ENCODE measurements at regions not wholly inside any gene's neighbourhood (a gene's known extent, or its start where the extent isn't known, plus 50 kb on each side); places are given as distances from the start of the nearest gene placed in this dataset.
"Not testable (repeated sequence)": the region's sequence is repeated elsewhere in the genome, so short reads cannot be mapped to it uniquely, and the experiment has no call there.

GRCh38 chr5:175344331-175345195 is 99.4 kb downstream of the DRD1 start:
- TF ChIP-seq POLR2A (IDR thresholded peaks at IDR 0.05; ENCODE audit: low read depth, low read length): no peak
- no peak for TF ChIP-seq POLR2AphosphoS5 (IDR thresholded peaks at IDR 0.05; ENCODE audit: low read depth, low read length)
- TF ChIP-seq TAF1 (IDR thresholded peaks at IDR 0.05; ENCODE audit: borderline replicate concordance, low read depth, low read length): no peak
- no peak for DNase-seq (ENCODE audit: insufficient read length)
- FAIRE-seq: no peak

- no peak for DNase-seq (ENCODE audit: insufficient read length)
- TF ChIP-seq TAF1 (IDR thresholded peaks at IDR 0.05; ENCODE audit: borderline replicate concordance, low read depth, low read length) (no peak), POLR2AphosphoS5 (IDR thresholded peaks at IDR 0.05; ENCODE audit: low read depth, low read length) (no peak), POLR2A (IDR thresholded peaks at IDR 0.05; ENCODE audit: low read depth, low read length) (no peak)
- no peak for FAIRE-seq
These were observed 100.7 kb downstream of the DRD1 start for GRCh38 chr5:175343308-175343707.

- DNase-seq (ENCODE audit: insufficient read length): no peak
- TF ChIP-seq POLR2AphosphoS5 (IDR thresholded peaks at IDR 0.05; ENCODE audit: low read depth, low read length) (no peak), POLR2A (IDR thresholded peaks at IDR 0.05; ENCODE audit: low read depth, low read length) (no peak), TAF1 (IDR thresholded peaks at IDR 0.05; ENCODE audit: borderline replicate concordance, low read depth, low read length) (no peak)
- FAIRE-seq: no peak
These were observed 103.8 kb downstream of the DRD1 start for GRCh38 chr5:175340180-175340579.

GRCh38 chr5:175337680-175338079 is 106.3 kb downstream of the DRD1 start:
- DNase-seq (ENCODE audit: insufficient read length) (no peak), FAIRE-seq (no peak)
- TF ChIP-seq POLR2AphosphoS5 (IDR thresholded peaks at IDR 0.05; ENCODE audit: low read depth, low read length) (no peak), TAF1 (IDR thresholded peaks at IDR 0.05; ENCODE audit: borderline replicate concordance, low read depth, low read length) (no peak), POLR2A (IDR thresholded peaks at IDR 0.05; ENCODE audit: low read depth, low read length) (no peak)

- no peak for FAIRE-seq
- no peak for TF ChIP-seq TAF1 (IDR thresholded peaks at IDR 0.05; ENCODE audit: borderline replicate concordance, low read depth, low read length)
- TF ChIP-seq POLR2A (IDR thresholded peaks at IDR 0.05; ENCODE audit: low read depth, low read length): no peak
- no peak for TF ChIP-seq POLR2AphosphoS5 (IDR thresholded peaks at IDR 0.05; ENCODE audit: low read depth, low read length)
- no peak for DNase-seq (ENCODE audit: insufficient read length)
These were observed 107.2 kb downstream of the DRD1 start for GRCh38 chr5:175336781-175337180.

- TF ChIP-seq POLR2A (IDR thresholded peaks at IDR 0.05; ENCODE audit: low read depth, low read length): no peak
- TF ChIP-seq TAF1 (IDR thresholded peaks at IDR 0.05; ENCODE audit: borderline replicate concordance, low read depth, low read length): no peak
- TF ChIP-seq POLR2AphosphoS5 (IDR thresholded peaks at IDR 0.05; ENCODE audit: low read depth, low read length): no peak
- DNase-seq (ENCODE audit: insufficient read length) (no peak), FAIRE-seq (no peak)
These were observed 108.3 kb downstream of the DRD1 start for GRCh38 chr5:175335691-175336090.

GRCh38 chr5:175331173-175332036 is 112.6 kb downstream of the DRD1 start:
- FAIRE-seq; DNase-seq (ENCODE audit: insufficient read length): not testable (repeated sequence)

GRCh38 chr5:175329976-175330375 is 114.0 kb downstream of the DRD1 start:
- DNase-seq (ENCODE audit: insufficient read length): no peak
- no peak for FAIRE-seq
- no peak for TF ChIP-seq POLR2AphosphoS5 (IDR thresholded peaks at IDR 0.05; ENCODE audit: low read depth, low read length)
- TF ChIP-seq POLR2A (IDR thresholded peaks at IDR 0.05; ENCODE audit: low read depth, low read length): no peak
- no peak for TF ChIP-seq TAF1 (IDR thresholded peaks at IDR 0.05; ENCODE audit: borderline replicate concordance, low read depth, low read length)

GRCh38 chr5:175328687-175329086 is 115.3 kb downstream of the DRD1 start:
- no peak for TF ChIP-seq POLR2AphosphoS5 (IDR thresholded peaks at IDR 0.05; ENCODE audit: low read depth, low read length)
- TF ChIP-seq POLR2A (IDR thresholded peaks at IDR 0.05; ENCODE audit: low read depth, low read length): no peak
- TF ChIP-seq TAF1 (IDR thresholded peaks at IDR 0.05; ENCODE audit: borderline replicate concordance, low read depth, low read length): no peak
- no peak for FAIRE-seq
- DNase-seq (ENCODE audit: insufficient read length): no peak

GRCh38 chr5:175328176-175328575 is 115.8 kb downstream of the DRD1 start:
- no peak for FAIRE-seq
- no peak for DNase-seq (ENCODE audit: insufficient read length)
- TF ChIP-seq POLR2AphosphoS5 (IDR thresholded peaks at IDR 0.05; ENCODE audit: low read depth, low read length) (no peak), TAF1 (IDR thresholded peaks at IDR 0.05; ENCODE audit: borderline replicate concordance, low read depth, low read length) (no peak), POLR2A (IDR thresholded peaks at IDR 0.05; ENCODE audit: low read depth, low read length) (no peak)

- FAIRE-seq (no peak), DNase-seq (ENCODE audit: insufficient read length) (no peak)
- TF ChIP-seq POLR2A (IDR thresholded peaks at IDR 0.05; ENCODE audit: low read depth, low read length) (no peak), TAF1 (IDR thresholded peaks at IDR 0.05; ENCODE audit: borderline replicate concordance, low read depth, low read length) (no peak), POLR2AphosphoS5 (IDR thresholded peaks at IDR 0.05; ENCODE audit: low read depth, low read length) (no peak)
These were observed 118.3 kb downstream of the DRD1 start for GRCh38 chr5:175325681-175326080.
